PC-9 (cell line): ENCODE measurements at regions not wholly inside any gene's neighbourhood (a gene's known extent, or its start where the extent isn't known, plus 50 kb on each side); places are given as distances from the start of the nearest gene placed in this dataset.
A peak's percentile ranks its signal among the peaks of the same experiment; 100 is the strongest.

Source experiments
- BruUV-seq: library from RNA; stranded (reverse); fragments of 400-500 nt; replicated peaks from 2 replicates; lab custom pipeline; 2021; lab: Mats Ljungman, UMichigan
- CTCF ChIA-PET: fragments of 300-600 bp; sonication (Branson Sonifier 250); formaldehyde crosslinking; loops from one replicate; lab custom pipeline; 2022; ENCODE audit warnings: antibody characterized with exemption; lab: Charles Lee
- POLR2A ChIA-PET: fragments of 300-600 bp; sonication (Branson Sonifier 250); formaldehyde crosslinking; loops from one replicate; lab custom pipeline; 2022; ENCODE audit warnings: antibody characterized with exemption; ENCODE audit not compliant: unreplicated experiment; lab: Charles Lee
- DNase-seq, 2 experiments: peaks; one replicate each; pipeline versions ENCODE4 v3.0.0 to v3.0.0-alpha.2; 2015 to 2022; ENCODE audit warnings: mixed read lengths in 1 of 2
- H2AFZ ChIP-seq: fragments of 200-600 bp; sonication (generic); 2 replicates; pipeline ENCODE4 v1.8.1; 2017; ENCODE audit warnings: antibody characterized with exemption
- H3F3A ChIP-seq: fragments of 200-600 bp; sonication (generic); 2 replicates; pipeline ENCODE4 v1.8.1; 2017; ENCODE audit warnings: antibody characterized with exemption, mild to moderate bottlenecking, low read depth; ENCODE audit not compliant: insufficient read depth
- H3K27ac ChIP-seq: fragments of 200-600 bp; sonication (generic); 2 replicates; pipeline ENCODE4 v1.6.1; 2016; ENCODE audit warnings: mixed run types
- H3K27me3 ChIP-seq: fragments of 200-600 bp; sonication (generic); 2 replicates; pipeline ENCODE4 v1.6.1; 2016; ENCODE audit warnings: low read depth, mixed run types; ENCODE audit not compliant: insufficient read depth
- H3K36me3 ChIP-seq: fragments of 200-600 bp; sonication (generic); 2 replicates; pipeline ENCODE4 v1.6.1; 2016; ENCODE audit warnings: low read depth, mixed run types
- H3K4me1 ChIP-seq: fragments of 200-600 bp; sonication (generic); replicated peaks from 2 replicates; pipeline ENCODE4 v1.6.1; 2016; ENCODE audit warnings: mixed run types; ENCODE audit not compliant: insufficient read depth
- H3K4me2 ChIP-seq: fragments of 200-600 bp; sonication (generic); 2 replicates; pipeline ENCODE4 v1.6.1; 2017; ENCODE audit warnings: mixed run types
- H3K4me3 ChIP-seq: fragments of 200-600 bp; sonication (generic); 2 replicates; pipeline ENCODE4 v1.6.1; 2016; ENCODE audit warnings: mixed run types
- H3K79me2 ChIP-seq: fragments of 200-600 bp; sonication (generic); 2 replicates; pipeline ENCODE4 v1.6.1; 2017; ENCODE audit warnings: low read depth, mixed run types
- H3K9me2 ChIP-seq: fragments of 200-600 bp; sonication (generic); 2 replicates; pipeline ENCODE4 v1.8.1; 2017; ENCODE audit warnings: mild to moderate bottlenecking; ENCODE audit not compliant: insufficient read depth
- H3K9me3 ChIP-seq: fragments of 200-600 bp; sonication (generic); 2 replicates; pipeline ENCODE4 v1.8.1; 2016; ENCODE audit warnings: low read depth; ENCODE audit not compliant: insufficient read depth
- H4K20me1 ChIP-seq: fragments of 200-600 bp; sonication (generic); 2 replicates; pipeline ENCODE4 v1.8.1; 2017; ENCODE audit not compliant: insufficient read depth
- CTCF ChIP-seq: fragments of 200-600 bp; sonication (generic); conservative IDR thresholded peaks from 2 replicates; pipeline ENCODE4 v1.6.1; 2017; ENCODE audit warnings: mixed run types, antibody characterized with exemption, mild to moderate bottlenecking, moderate library complexity
- EZH2 ChIP-seq: fragments of 200-600 bp; sonication (generic); IDR thresholded peaks from 2 replicates; pipeline ENCODE4 v1.8.0; 2017; ENCODE audit warnings: antibody characterized with exemption, low read depth
- intact Hi-C: fragments of 100-400 bp; cut with micrococcal nuclease; formaldehyde crosslinking; loops from one replicate; pipeline ENCODE4 v1.10.0; 2022; ENCODE audit not compliant: unreplicated experiment

GRCh38 chr3:88209356-88209755 lies 59.6 kb downstream of the C3orf38 start:
- Histone ChIP-seq H3K79me2 (no peaks in the 10 kb centered on the region), H3K36me3 (no peaks in the 10 kb centered on the region), H3K27ac (no peak overlapping the region), H3K4me3 (no peak overlapping the region), H3F3A (no peaks in the 10 kb centered on the region), H4K20me1 (no peaks in the 10 kb centered on the region), H3K4me2 (no peak overlapping the region), H3K27me3 (no peaks in the 10 kb centered on the region), H3K9me2 (no peaks in the 10 kb centered on the region), H3K4me1 (no peaks in the 10 kb centered on the region), H2AFZ (no peak overlapping the region), H3K9me3 (no peaks in the 10 kb centered on the region)
- ChIA-PET CTCF (no interaction called here), POLR2A (no interaction called here)
- intact Hi-C loops = no loop called here
- no peak for TF ChIP-seq CTCF
- TF ChIP-seq EZH2 = no peak
- no TSS peak for BruUV-seq
- DNase-seq = no peak

- Histone ChIP-seq H3K4me3 (no peak overlapping the region), H3K9me3 (no peaks in the 10 kb centered on the region), H3K27ac (no peak overlapping the region), H3K4me1 (no peaks in the 10 kb centered on the region), H2AFZ (no peak overlapping the region), H3K4me2 (no peak overlapping the region), H3K79me2 (no peaks in the 10 kb centered on the region), H3F3A (no peaks in the 10 kb centered on the region), H3K27me3 (no peaks in the 10 kb centered on the region), H3K9me2 (no peaks in the 10 kb centered on the region), H3K36me3 (no peaks in the 10 kb centered on the region), H4K20me1 (no peaks in the 10 kb centered on the region)
- ChIA-PET CTCF (no interaction called here), POLR2A (no interaction called here)
- no peak for TF ChIP-seq CTCF
- no peak for TF ChIP-seq EZH2
- no peak for DNase-seq
- intact Hi-C loops = no loop called here
- no TSS peak for BruUV-seq
These were observed 61.5 kb downstream of the C3orf38 start for GRCh38 chr3:88211096-88211890.

GRCh38 chr3:88219138-88219792 lies 69.5 kb downstream of the C3orf38 start:
- H3K4me2 ChIP-seq = no peak overlapping the region
- no TSS peak for BruUV-seq
- DNase-seq = peak in 1 of 2 experiments; percentile 15
- H3K4me3 ChIP-seq = no peak overlapping the region
- H3K27me3 ChIP-seq = no peaks in the 10 kb centered on the region
- POLR2A ChIA-PET = no interaction called here
- no peaks in the 10 kb centered on the region for H3F3A ChIP-seq
- H4K20me1 ChIP-seq = no peaks in the 10 kb centered on the region
- H3K9me3 ChIP-seq = no peaks in the 10 kb centered on the region
- H3K27ac ChIP-seq = no peak overlapping the region
- no peak overlapping the region for H2AFZ ChIP-seq
- H3K36me3 ChIP-seq = no peaks in the 10 kb centered on the region
- no peaks in the 10 kb centered on the region for H3K79me2 ChIP-seq
- intact Hi-C loops = loop anchor here (5.0 kb wide), 1 partner anchor 878 kb away; no protein-coding TSS in a partner anchor
- no peaks in the 10 kb centered on the region for H3K9me2 ChIP-seq
- TF ChIP-seq CTCF (peak; percentile 61), EZH2 (no peak)
- H3K4me1 ChIP-seq = no peaks in the 10 kb centered on the region
- CTCF ChIA-PET = no interaction called here
